IMR-90 (cell line): ENCODE measurements at regions not wholly inside any gene's neighbourhood (a gene's known extent, or its start where the extent isn't known, plus 50 kb on each side); places are given as distances from the start of the nearest gene placed in this dataset.

Experiments used
- ATAC-seq: fragments of 200-7000 bp; cut with Tn5 transposase; 2 replicates; pipeline ENCODE4 v1.9.1; 2020; ENCODE audit warnings: low read depth, mild to moderate bottlenecking, moderate library complexity
- BruUV-seq: library from RNA; stranded (reverse); fragments of 400-500 nt; replicated peaks from 2 replicates; lab custom pipeline; 2021; lab: Mats Ljungman, UMichigan
- CTCF ChIA-PET: fragments of 300-600 bp; formaldehyde crosslinking; extraction: SDS; loops from one replicate; lab custom pipeline; 2021; ENCODE audit warnings: antibody characterized with exemption; lab: Yijun Ruan, JAX
- POLR2A ChIA-PET: fragments of 300-600 bp; sonication (Branson Sonifier 250); formaldehyde crosslinking; loops from one replicate; lab custom pipeline; 2022; ENCODE audit warnings: antibody characterized with exemption; ENCODE audit not compliant: unreplicated experiment; lab: Charles Lee
- DNase-seq: peaks from one replicate; pipeline ENCODE4 v3.0.0; 2013
- H2AFZ ChIP-seq: replicated peaks from 2 replicates; pipeline ENCODE3; 2013; ENCODE audit warnings: low read length, mild to moderate bottlenecking; ENCODE audit not compliant: poor library complexity
- H2AK5ac ChIP-seq: 2 replicates; pipeline ENCODE4 v1.6.1; 2013; ENCODE audit warnings: low read depth, low read length, inconsistent platforms
- H2AK9ac ChIP-seq: replicated peaks from 2 replicates; pipeline ENCODE3; 2013; ENCODE audit warnings: mild to moderate bottlenecking, low read depth, low read length, moderate library complexity; ENCODE audit not compliant: poor library complexity
- H2BK120ac ChIP-seq: 2 replicates; pipeline ENCODE4 v1.6.1; 2013; ENCODE audit warnings: low read depth, low read length, inconsistent platforms
- H2BK15ac ChIP-seq: 3 replicates; pipeline ENCODE4 v1.6.1; 2013; ENCODE audit warnings: low read depth, low read length, inconsistent platforms
- H2BK20ac ChIP-seq: 2 replicates; pipeline ENCODE4 v1.6.1; 2013; ENCODE audit warnings: low read depth, mild to moderate bottlenecking, inconsistent platforms, low read length, moderate library complexity
- H2BK5ac ChIP-seq: 2 replicates; pipeline ENCODE4 v1.6.1; 2013; ENCODE audit warnings: mild to moderate bottlenecking, low read depth, low read length, inconsistent platforms; ENCODE audit not compliant: poor library complexity, severe bottlenecking
- H3K14ac ChIP-seq: replicated peaks from 2 replicates; pipeline ENCODE4 v1.6.1; 2013; ENCODE audit warnings: low read depth, low read length, inconsistent platforms
- H3K18ac ChIP-seq: 2 replicates; pipeline ENCODE4 v1.6.1; 2013; ENCODE audit warnings: low read depth, low read length, control low read depth
- H3K23ac ChIP-seq: 2 replicates; pipeline ENCODE4 v1.6.1; 2013; ENCODE audit warnings: low read depth, low read length, inconsistent platforms
- H3K27ac ChIP-seq: 2 replicates; pipeline ENCODE4 v1.5.1; 2013; ENCODE audit warnings: mild to moderate bottlenecking, control low read depth, low read length; ENCODE audit not compliant: insufficient read depth
- H3K27me3 ChIP-seq: 2 replicates; pipeline ENCODE4 v1.6.1; 2013; ENCODE audit warnings: low read length; ENCODE audit not compliant: control insufficient read depth, insufficient read depth
- H3K36me3 ChIP-seq: 2 replicates; pipeline ENCODE4 v1.6.1; 2013; ENCODE audit warnings: low read length, mixed read lengths; ENCODE audit not compliant: control insufficient read depth, insufficient read depth
- H3K4ac ChIP-seq: 2 replicates; pipeline ENCODE4 v1.6.1; 2013; ENCODE audit warnings: low read depth, low read length, inconsistent platforms
- H3K4me1 ChIP-seq: 2 replicates; pipeline ENCODE4 v1.6.1; 2013; ENCODE audit warnings: low read length, mixed read lengths; ENCODE audit not compliant: control insufficient read depth, insufficient read depth
- H3K4me2 ChIP-seq: 2 replicates; pipeline ENCODE4 v1.6.1; 2013; ENCODE audit warnings: low read depth, mild to moderate bottlenecking, control low read depth, low read length, moderate library complexity
- H3K4me3 ChIP-seq: 2 replicates; pipeline ENCODE4 v1.5.1; 2013; ENCODE audit warnings: low read depth, mild to moderate bottlenecking, control low read depth, low read length, moderate library complexity; ENCODE audit not compliant: insufficient read depth
- H3K56ac ChIP-seq: 2 replicates; pipeline ENCODE4 v1.6.1; 2013; ENCODE audit warnings: low read length, inconsistent platforms; ENCODE audit not compliant: insufficient read depth; ENCODE audit errors: extremely low read depth
- H3K79me1 ChIP-seq, 2 experiments: 2 replicates each; pipeline ENCODE4 v1.6.1; 2013; ENCODE audit warnings: low read length in 2 of 2, inconsistent platforms in 1 of 2, low read depth in 1 of 2
- H3K9ac ChIP-seq: 2 replicates; pipeline ENCODE4 v1.6.1; 2013; ENCODE audit warnings: low read depth, low read length, control low read depth
- H3K9me1 ChIP-seq: 2 replicates; pipeline ENCODE4 v1.6.1; 2013; ENCODE audit warnings: low read length, inconsistent platforms; ENCODE audit not compliant: insufficient read depth
- H3K9me3 ChIP-seq: 2 replicates; pipeline ENCODE4 v1.6.1; 2013; ENCODE audit warnings: low read length; ENCODE audit not compliant: control insufficient read depth, insufficient read depth
- H4K20me1 ChIP-seq: 2 replicates; pipeline ENCODE4 v1.6.1; 2013; ENCODE audit warnings: low read length, inconsistent platforms; ENCODE audit not compliant: insufficient read depth
- H4K5ac ChIP-seq: 2 replicates; pipeline ENCODE4 v1.6.1; 2013; ENCODE audit warnings: mild to moderate bottlenecking, low read depth, low read length, control low read depth
- H4K8ac ChIP-seq, 2 experiments: 2 replicates each; pipeline ENCODE4 v1.6.1; 2013; ENCODE audit warnings: low read depth in 2 of 2, low read length in 2 of 2, control low read depth in 1 of 2, inconsistent platforms in 1 of 2
- H4K91ac ChIP-seq: 2 replicates; pipeline ENCODE4 v1.6.1; 2013; ENCODE audit warnings: low read depth, low read length, inconsistent platforms; ENCODE audit not compliant: insufficient read depth
- BHLHE40 ChIP-seq: fragments of 150-350 bp; IDR thresholded peaks from 2 replicates; pipeline ENCODE4 v1.6.1; 2016; ENCODE audit warnings: mild to moderate bottlenecking, low read depth, low read length
- MAFK ChIP-seq: IDR thresholded peaks from 2 replicates; pipeline ENCODE4 v1.6.1; 2012; ENCODE audit warnings: low read depth, low read length, improper control_type of control experiment
- WGBS, 2 experiments: methylation state at CpG; one replicate each; pipeline versions ENCODE4 v1.1.5 to v1.1.7; 2013; ENCODE audit warnings: missing lambda C conversion rate in 2 of 2; ENCODE audit not compliant: insufficient read length in 1 of 2; ENCODE audit errors: extremely low coverage in 2 of 2; 5-methylcytosine and 5-hydroxymethylcytosine counted together
- dilution Hi-C: fragments of 300-500 bp; cut with HindIII; formaldehyde crosslinking; loops from one replicate; pipeline ENCODE4 v1.14.3; 2018; ENCODE audit warnings: low sequenced_read_pairs; ENCODE audit not compliant: unreplicated experiment
- in situ Hi-C: fragments of 300-500 bp; cut with MboI; formaldehyde crosslinking; loops from 3 replicates; pipeline ENCODE4 v1.14.3; 2019; ENCODE audit warnings: low sequenced_read_pairs, inconsistent platforms, mixed read lengths
- intact Hi-C: fragments of 100-400 bp; cut with micrococcal nuclease; formaldehyde crosslinking; loops from 2 replicates; pipeline ENCODE4 v1.10.0; 2022

DNA sequence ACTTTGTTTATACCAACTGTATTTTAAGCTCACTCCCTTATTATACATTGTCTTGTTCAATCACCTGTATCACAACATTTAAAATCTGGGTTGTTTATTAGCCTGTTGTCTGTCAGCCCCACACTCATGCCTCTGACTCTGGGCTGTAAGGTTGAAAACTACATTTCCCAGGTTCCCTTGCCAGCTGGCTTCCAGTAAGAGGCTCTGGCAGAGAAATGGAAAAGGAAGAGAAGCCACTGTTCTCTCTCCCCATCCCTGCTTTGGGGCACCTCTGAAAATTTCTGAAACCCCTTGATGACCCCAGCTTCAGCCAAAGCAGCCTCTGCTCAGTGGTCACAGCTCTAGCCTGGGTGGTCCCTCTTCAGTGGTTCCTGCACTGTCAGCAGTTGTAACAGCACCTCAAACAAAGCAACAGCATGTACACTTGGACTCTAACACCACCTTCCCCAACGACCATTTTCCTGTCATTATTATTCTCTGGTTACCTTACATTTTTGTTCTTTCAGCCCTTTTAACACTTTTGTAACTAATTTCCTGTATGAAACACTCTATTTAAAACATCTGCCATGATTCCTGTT is 108.9 kb upstream of the LGALSL start:
- H3K9ac ChIP-seq = no peak overlapping the region
- no peak overlapping the region for H4K5ac ChIP-seq
- no peaks in the 10 kb centered on the region for H4K20me1 ChIP-seq
- ChIA-PET CTCF (interaction anchor here (0.7 to 1.2 kb wide), 2 partner anchors 12 to 14 kb away, joined by 4 to 5 read pairs; no protein-coding TSS in a partner anchor), POLR2A (interaction anchor here (0.5 kb wide), 1 partner anchor 181 kb away, joined by 3 read pairs; no protein-coding TSS in a partner anchor)
- no peaks in the 10 kb centered on the region for H3K79me1 ChIP-seq
- no peak overlapping the region for H2AK9ac ChIP-seq
- no peak overlapping the region for H2BK120ac ChIP-seq
- ATAC-seq (no peak), DNase-seq (no peak)
- H2AK5ac ChIP-seq = no peak overlapping the region
- H2BK20ac ChIP-seq = no peak overlapping the region
- intact Hi-C loops = no loop called here
- H3K36me3 ChIP-seq = no peaks in the 10 kb centered on the region
- H3K27me3 ChIP-seq = peaks cover 23% of the 10 kb centered on the region
- H3K27ac ChIP-seq = no peak overlapping the region
- H3K4me1 ChIP-seq = peaks cover 1% of the 10 kb centered on the region; the same call in 1 of the 2 replicates
- no peaks in the 10 kb centered on the region for H3K9me1 ChIP-seq
- H4K91ac ChIP-seq = no peak overlapping the region
- no peak overlapping the region for H3K4me3 ChIP-seq
- no TSS peak for BruUV-seq
- H4K8ac ChIP-seq = no peak overlapping the region
- no peak for TF ChIP-seq BHLHE40
- TF ChIP-seq MAFK = 0 out of 2 replicates have a peak, but pooled peaks have one; percentile 26
- H3K23ac ChIP-seq = no peak overlapping the region
- no peak overlapping the region for H3K14ac ChIP-seq
- H3K9me3 ChIP-seq = no peaks in the 10 kb centered on the region
- H3K18ac ChIP-seq = no peak overlapping the region
- no peak overlapping the region for H2AFZ ChIP-seq
- H3K4me2 ChIP-seq = no peak overlapping the region
- no peak overlapping the region for H2BK15ac ChIP-seq
- in situ Hi-C loops = loop anchor here (25.0 kb wide), 1 partner anchor 692 kb away; no protein-coding TSS in a partner anchor
- no peak overlapping the region for H2BK5ac ChIP-seq
- 20% methylated on average over 1 of the region's 1 CpG; no CpG with 5 or more reads in 1 of the 2 experiments for WGBS, 2 experiments
- dilution Hi-C loops = no loop called here
- H3K4ac ChIP-seq = no peak overlapping the region
- no peak overlapping the region for H3K56ac ChIP-seq
